ENCODE measurements at regions not wholly inside any gene's neighbourhood (a gene's known extent, or its start where the extent isn't known, plus 50 kb on each side); places are given as distances from the start of the nearest gene placed in this dataset.
A peak's percentile ranks its signal among the peaks of the same experiment; 100 is the strongest.

DNA sequence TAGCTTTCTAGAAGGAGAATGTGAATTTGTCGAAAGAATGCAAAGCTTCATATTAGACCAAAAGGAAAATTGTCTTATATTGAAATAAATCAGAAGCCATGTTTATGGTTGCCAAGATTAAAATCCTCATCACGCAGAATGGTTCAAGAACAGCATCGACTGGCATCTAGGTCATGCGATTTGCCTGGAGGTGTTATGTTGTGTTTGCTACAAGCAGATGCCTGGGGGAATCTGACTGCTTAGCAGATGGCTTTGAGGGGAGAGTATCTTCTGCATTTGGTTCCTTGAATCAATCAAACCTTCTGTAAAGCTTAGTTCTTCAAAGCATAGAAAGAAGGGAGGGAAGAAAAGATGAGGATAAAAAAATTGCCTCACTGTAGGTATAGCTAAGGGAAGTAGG is 585.8 kb downstream of the QKI start:
- DNase-seq (ENCODE audit: low read depth): no peak

DNA sequence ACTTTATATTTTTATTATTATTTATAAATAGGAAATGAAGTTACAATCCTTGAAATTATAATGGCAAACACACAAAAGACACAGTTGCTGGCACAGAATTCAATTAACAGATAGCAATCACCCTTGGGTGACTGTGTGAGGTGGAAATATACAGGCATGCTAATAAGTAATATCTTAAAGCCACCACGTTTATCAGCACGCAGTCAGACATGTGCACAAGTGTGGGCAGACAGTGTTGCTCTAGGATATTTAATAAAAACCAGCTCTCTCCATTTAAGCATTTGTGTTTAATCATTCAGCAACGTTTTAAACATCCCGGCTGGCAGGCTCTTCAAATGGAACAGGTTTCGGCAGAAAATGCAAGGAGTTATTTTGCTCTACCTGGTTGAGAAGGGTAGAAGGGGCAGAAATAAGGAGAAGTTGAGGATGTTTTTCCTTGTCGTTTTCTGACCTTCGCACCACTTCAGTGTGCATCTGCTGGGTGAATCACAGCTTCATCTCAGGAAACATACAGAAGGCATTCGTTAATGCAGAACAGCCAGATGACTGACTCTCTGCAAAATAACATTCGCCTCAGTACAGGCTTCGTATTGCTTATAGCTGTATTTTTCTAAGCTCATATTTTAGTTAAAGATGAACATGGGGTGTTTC is 585.1 kb downstream of the QKI start:
- no peak for DNase-seq (ENCODE audit: low read depth)

DNA sequence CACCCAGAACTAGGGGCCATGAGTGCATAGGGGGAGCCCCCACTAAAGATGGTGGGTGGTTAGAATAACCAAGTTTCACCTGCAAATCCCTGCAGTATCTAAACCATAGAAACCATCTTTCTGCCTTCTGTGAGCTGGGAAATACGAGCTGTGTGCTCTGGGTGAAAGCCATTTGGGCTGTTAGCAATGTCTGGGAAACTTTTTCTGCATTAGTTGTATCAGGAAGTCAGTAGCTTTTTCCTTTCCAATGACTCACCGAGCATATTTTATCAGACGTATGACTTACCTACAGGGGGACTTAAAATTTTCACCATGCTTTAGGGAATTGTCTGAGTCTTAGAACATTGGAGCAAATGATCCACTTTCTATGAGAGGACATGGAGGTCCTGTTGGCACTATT is 584.0 kb downstream of the QKI start:
- DNase-seq (ENCODE audit: low read depth): no peak

DNA sequence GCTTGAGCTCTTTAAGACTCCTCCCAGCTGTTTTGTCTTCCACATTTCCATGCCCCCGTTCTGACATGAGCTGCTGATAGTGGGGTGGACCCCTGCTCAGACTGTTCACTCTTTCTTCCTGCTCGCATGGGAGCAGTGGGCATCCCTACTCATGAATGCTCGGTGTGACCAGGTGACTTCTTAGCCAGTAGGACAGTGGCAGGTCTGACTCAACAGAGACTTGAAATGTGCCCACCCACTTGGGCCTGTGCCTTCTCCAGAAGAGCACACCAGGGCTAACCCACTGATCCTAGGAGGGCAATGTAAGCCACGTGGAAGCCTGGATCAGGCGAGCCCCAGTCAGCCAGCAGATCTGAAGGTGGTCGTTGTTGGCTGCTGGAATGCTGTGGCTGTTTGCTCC is 582.0 kb downstream of the QKI start:
- no peak for DNase-seq (ENCODE audit: low read depth)

DNA sequence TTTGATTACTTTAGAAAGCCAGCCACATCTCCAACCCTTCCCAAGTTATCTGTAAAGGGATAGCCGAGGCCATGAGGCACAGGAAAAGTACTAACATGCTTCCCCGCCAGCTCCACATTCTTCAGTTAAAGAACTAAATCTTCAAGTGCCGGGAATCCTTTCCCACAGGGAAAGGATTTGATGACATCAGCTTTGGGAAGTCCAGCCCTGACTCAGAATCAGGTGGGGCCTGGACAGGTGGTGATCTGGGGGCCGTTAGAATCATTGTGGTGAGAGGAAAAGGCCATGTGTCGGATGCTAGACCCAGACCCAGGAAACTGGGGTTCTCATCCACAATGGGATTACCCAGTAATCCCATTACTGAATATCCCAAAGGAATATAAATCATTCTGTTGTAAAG is 580.0 kb downstream of the QKI start:
- DNase-seq (ENCODE audit: low read depth): no peak

DNA sequence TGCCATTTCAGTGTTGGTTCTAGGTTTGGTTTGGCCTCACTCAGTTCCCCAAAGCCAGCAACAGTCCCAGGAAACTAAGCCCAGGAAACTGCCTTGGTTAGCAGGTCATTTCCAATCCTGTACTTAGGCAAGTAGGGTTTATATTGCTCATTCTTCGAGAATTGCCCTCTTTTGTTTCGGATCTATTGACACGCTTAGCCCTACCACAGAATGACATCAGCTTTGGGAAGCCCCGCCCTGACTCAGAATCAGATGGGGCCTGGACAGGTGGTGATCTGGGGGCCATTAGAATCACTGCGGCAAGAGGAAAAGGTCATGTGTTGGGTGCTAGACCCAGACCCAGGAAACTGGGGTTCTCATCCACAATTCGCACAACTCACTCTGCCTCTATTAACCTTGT is 578.2 kb downstream of the QKI start:
- peak; percentile 7 for DNase-seq (ENCODE audit: low read depth)

DNA sequence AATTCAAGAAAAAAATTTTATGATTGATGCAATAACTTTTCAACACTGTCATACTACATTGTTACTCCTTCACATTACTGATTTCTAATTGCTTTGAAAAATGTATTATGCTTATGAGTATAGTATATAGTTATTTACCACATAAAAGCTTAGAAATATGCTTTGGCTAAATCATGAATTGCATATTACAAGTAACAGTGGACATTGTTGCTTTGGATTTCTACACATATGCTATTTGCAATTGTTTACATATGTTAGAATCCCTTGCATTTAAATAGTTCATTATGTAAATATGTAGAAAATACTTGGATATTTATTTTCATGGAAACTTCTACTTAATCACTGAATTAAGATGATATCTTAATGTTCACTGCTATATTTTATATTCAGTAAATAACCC is 577.5 kb downstream of the QKI start:
- no peak for DNase-seq (ENCODE audit: low read depth)

DNA sequence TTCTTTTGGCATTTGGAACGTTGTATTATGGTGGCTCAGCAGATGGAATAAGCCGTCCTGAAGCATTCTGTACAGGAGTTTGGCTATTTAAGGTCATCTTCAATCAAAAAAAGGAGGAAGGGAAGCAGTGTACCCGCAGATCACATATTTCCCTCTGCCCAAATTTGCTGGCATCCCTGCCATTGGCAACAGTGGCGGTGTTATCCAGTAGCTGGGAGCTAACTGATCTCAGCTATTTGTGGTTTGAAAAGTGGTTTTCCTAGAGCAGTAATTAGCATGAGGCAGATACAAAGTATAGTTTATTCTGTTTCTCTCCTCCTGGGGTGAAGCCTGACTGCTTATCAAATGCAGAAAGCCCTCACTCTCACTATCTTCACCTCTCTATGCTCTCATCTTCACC is 576.8 kb downstream of the QKI start:
- peak; percentile 27 for DNase-seq (ENCODE audit: low read depth)

DNA sequence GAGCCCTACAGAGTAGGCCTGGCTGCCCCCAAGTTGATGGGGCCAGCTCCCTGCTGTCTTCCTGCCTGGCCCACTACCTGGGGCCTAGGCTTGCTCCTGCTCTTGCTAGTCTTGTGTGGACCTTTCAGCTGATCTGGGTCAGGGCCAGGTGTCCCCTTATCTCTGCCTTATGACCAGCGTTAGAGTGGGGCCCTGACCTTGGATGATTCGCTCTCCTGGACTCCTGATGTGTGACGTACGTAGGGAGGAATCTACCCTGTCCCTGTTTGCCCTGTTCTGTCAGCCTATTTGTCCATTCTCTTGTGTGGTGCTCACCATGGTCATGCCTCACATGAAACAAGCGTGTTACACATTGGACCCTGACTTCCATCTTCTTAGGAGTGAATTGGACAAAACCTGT is 571.8 kb downstream of the QKI start:
- no peak for DNase-seq (ENCODE audit: low read depth)

DNA sequence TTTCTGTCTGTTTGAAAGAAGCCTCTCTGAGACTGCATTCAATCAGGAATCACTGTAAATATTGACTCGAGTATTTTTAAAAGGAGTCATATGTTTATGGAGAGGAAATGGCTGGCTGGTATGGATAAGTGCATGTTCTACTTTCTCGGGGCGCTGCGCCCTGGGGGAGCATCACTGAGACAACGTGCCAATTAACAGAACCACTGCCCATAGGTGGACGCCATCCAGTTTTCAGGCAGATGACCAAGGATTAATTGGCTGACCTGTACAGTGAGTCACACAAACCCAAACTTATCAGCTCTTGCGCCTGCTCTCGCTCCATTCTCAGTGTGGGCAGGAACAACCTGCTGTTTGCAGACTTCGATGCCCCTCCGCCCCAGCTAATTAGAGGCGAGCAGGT is 571.2 kb downstream of the QKI start:
- no peak for DNase-seq (ENCODE audit: low read depth)

DNA sequence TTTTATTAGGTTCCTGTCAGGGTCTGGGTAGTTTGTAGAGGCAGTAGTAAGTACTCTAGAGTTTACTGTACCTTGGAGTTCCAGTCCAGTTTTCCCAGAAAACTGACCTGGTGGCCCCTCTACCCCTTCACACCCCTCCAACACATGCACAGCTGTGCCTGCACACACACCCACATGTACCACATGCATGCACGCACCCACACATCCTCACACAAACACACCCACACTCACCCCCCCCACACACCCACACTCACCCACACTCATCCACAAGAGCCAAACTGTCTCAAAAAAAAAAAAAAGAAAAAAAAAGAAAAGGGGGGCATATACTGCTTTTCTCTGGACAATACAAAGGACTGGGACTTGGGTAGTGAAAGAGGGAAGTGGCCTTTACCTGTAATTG is 570.5 kb downstream of the QKI start:
- no peak for DNase-seq (ENCODE audit: low read depth)

DNA sequence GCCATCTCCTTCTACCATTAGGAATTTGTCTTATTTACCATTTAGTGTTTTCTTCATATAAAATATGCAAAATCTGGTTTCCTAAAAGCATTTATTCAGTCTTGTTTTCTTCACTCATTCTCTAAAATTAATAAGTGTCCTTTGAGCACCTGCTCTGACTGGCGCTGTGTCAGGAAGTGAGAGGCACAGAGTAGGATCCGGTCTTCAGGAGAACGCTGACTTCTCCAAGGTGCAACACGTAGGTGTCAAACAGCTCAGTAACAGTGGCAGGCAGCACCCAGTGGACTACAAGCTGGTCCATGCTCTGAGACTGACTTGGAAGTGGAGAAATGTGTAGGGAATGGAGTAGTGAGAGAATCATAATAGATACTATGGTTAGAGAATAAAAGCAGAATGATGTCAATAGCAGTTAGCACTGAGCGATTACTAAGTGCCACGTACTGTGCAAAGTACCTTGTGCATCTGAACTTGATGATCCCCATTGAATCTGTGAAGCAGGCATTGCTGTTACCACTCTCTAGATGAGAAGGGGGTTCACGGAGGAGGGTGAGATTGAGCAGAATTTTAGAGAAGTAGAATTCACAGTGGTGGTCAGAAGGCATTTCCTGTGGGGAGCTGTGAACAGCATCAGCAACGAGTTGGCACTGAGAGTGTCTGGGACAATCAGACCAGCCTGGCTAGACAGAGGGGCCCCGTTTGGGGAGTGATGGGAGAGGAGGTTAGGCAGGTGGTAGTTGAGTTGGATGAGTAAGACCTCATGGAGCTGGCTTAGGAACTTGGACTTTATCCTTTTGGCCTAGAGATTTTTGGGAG is 569.8 kb downstream of the QKI start:
- DNase-seq (ENCODE audit: low read depth): no peak

DNA sequence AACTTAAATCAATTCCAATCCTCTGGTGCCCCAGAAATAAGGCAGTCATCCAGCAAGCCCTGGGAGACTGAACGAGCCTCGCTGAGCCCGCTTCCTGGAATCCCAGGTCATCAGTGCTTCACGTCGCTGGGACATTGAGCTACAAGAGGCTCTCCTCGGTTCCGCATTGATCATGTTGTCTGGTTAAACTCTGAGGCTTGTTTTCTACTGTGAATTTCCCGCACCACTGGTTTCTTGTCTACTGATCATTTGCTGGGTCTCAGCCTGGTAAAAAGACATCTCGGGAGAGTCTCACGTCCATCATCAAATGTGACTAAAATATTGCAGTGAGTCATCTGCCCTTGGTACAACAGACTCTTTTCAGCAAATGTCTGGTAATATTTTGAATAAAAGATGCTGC is 569.2 kb downstream of the QKI start:
- DNase-seq (ENCODE audit: low read depth): peak; percentile 11

DNA sequence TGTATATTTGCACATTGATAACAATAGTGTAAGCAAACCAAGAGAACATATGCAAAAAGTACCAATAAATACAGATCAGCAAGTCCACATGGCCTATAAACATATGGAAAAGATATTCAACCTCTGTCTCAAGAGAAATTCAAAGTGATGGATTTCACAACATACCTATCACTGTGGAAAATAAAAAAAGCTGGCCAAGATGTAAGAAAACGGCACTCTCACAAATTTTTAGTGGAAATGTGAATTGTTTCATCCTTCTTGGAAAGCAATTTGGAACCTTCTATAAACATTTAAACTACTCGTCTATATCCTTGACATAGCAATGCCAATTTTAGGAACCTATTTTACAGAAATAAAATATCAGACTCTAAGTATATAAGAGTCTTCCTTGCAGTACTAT is 559.8 kb downstream of the QKI start:
- DNase-seq (ENCODE audit: low read depth): no peak

DNA sequence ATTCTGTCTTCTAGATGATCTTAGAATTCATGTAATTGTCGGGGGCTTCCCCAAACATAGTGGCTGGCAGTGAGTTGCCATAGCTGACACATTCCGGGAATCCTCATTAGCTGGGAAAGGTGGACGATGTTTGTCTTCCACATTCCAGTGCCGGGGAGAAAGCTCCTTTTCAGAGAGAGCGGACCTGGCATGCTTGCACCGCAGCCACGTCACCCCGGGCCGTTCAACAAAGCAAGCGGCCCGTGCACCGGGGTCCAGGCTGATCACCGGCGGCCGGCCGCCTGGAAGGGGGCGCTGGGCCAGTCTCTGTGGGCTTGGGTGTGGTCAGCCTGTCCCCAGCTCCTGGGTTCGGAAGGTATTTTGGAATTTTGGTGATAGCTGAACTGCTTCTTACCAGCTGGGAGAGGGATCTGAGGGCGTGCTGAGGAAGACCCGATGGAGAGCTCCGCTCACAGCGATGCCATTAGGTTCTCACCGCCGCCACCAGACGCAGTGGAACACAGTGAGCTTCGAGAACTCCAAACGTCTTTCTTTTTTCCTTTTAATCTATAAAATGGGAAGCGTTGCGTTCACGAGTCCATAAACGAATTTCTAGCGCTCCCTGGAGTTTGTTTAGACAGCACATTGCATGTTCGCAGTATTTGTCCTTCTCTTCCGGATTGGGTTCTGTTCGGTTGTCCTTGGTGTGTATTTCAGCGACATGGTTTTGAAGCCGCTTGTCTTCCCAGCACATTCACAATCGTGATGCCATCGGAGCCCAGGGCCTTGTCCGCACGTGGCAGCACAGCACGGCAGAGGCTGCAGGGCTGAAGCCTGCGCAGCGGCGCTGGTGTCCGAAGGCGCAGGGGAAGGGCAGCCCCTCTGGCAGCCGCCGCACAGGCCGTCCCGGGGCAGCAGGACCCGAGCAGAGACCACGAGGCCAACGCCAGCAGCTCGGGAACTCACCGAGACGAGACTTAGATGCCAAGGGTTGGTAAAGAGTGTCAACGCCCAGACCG is 557.6 kb downstream of the QKI start:
- DNase-seq (ENCODE audit: low read depth): no peak

DNA sequence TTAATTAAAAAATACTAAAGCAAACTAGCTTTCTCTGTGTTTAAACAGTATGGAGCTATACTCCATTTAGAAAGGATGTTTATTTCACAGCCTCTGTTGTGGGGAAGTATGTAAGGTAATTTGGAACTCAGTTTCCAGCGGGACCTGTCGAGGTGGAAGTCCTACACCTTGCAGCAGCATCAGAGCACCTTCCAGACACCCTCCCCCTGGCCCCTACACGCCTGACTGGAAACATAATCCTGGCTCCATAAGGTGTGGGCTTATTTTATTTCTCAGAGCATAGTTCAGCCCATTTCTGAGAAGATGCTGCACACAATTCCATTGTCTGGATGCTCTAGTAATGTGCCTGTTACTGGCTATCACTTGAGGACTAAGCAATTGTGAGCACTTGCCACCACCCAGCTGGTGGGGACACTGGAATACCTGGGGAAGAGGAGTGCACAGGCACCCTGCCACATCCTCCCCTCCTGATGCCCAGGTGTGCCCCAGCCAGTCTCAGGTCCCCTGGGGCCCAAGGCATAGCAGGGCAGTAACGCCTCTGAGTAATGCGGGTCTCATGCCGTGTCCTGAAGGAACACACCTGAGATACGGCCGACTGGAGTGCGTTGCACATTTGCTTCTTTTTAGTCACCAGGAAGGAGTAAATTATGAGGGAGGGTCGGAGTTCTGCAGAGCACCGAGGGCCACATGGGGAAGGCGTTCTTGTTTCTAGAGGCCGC is 556.5 kb downstream of the QKI start:
- DNase-seq (ENCODE audit: low read depth): no peak

DNA sequence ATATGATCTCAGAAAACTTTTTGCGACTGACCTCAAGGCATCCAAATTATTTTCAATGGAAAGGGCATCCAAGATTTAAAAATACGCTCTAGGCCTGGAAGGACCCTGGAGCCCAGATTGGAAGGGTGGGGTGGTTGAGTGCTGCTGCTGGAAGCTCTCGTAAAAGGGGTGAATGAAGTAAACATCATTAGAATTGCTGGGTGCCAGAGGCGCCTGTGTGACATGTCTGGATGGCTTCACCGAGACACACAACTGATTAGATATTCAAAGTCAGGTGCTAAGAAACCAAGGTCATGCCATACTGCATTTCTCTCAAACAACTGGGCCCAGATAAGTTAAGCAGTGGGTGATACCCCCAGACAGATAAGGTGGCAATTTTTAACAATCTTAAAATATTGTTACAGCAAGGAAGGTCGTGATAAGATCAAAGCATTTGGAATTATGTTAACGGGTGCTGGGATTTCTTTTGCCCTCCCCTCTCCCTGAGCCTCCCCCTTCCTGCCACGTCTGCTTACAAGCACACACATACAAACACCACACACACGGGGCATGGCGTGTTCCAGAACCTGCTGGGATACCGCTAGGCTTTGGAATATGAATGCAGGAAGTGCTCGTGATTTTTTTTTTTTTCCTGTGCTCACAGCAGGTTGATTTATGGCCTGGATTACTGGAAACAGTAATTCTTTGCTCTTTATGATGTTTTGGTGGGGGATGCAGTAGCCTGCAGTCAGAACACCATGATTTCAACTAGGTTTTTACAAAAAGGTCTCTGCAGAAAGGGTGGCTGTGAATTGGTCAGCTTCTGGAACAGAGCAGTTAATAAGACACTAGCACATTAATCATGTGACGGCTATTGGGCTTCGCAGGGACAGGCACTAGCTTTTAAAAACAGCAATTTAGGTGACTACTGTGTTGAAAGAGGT is 551.2 kb downstream of the QKI start:
- no peak for DNase-seq (ENCODE audit: low read depth)

DNA sequence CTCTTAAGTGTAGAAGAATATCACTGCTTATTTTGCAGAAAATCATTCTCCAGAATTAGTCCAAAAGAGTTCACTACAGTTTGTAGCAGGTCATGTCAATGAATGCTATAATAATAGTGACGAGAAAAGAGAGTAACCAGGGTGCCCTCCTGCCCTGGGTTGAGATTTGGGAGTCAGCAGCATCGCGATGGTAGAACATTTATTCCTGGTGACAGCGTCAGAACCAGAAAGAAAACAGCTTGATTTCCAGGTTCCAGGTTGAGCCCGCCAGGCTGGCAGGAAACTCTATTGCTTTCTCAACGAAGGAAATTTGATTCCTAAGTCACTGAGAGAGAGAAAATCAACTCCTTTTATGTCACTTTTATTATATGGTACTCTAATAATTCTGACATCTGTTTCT is 550.3 kb downstream of the QKI start:
- no peak for DNase-seq (ENCODE audit: low read depth)

DNA sequence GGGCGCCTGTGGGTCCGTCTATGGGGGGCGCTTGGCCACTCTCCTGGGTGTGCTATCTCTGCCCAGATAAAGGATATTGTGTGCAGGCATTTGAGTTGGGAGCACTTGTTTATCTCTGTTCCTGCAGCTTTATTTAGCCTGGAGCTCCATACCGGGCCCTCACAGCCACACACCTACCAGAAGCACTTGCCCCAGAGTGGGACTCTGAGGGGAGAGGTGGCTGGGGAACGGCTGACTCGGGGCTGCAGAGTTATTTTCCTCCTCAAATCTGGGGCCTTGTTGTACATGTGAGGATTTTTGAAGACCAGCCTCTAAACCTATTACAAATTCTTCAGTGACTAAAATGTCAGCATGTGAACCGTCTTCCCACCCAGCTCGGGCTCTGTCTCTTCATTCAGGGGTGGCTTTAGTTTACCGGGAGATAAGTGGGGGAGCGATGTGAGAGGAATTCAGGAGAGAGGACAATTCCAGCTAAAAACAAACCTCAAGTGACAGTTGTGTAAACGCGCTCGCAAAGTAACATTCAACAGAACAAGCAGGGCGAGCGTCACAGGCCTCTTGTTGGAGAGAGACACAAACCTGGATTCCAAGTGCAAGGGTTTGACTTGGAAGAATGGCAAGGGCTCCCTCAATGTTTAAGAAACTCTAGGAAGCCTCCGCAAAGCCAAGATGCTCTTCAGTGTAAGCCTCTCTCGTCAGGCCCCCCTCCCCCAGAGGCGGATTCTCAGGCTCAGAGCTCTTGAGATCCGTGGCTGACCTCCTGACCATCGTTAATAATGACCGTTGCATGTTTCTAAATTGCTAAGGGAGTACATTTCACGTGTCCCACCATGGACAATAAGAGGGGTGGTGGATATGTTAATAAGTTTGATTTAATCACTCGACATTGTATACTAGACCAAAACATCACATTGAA is 548.9 kb downstream of the QKI start:
- DNase-seq (ENCODE audit: low read depth): no peak
